Body of pancreas (tissue), 4 donors: ENCODE measurements at regions not wholly inside any gene's neighbourhood (a gene's known extent, or its start where the extent isn't known, plus 50 kb on each side); places are given as distances from the start of the nearest gene placed in this dataset.

Experiments used
- POLR2A ChIP-seq, 3 donors: fragments of 450-650 bp; IDR thresholded peaks; one replicate each; pipeline ENCODE4 v1.6.1; 2016; ENCODE audit warnings: antibody characterized with exemption in 3 of 3, mild to moderate bottlenecking in 2 of 3
- TF ChIP-seq, protein P1 (sequence below), 7 experiments: fragments of 450-650 bp in 4 of 7; fragments of 200-600 bp in 3 of 7; sonication (generic) in 3 of 7; IDR thresholded peaks; one replicate each; pipeline ENCODE4 v1.5.1; 2016 to 2019; ENCODE audit warnings: antibody characterized with exemption in 7 of 7

DNA sequence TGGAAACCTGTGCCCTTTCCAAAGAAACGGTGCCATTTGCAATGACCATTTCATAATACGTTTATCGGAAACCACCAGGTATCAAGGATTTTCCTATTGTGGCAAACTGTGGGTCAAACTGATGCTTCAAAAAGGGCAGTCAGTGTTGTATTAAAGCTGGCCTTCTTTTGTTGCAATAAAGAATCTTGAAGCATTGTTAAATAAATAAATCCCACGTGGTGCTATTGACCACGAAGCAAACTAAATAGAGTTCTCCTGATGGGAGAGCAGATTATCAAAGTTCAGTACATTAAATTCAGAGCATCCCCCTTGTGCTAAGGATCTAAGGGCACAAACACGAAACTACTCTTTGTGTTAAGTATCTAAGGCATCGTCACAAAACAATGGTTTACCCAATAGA lies 545.9 kb upstream of the MIR17HG start:
- TF ChIP-seq, protein P1, sequence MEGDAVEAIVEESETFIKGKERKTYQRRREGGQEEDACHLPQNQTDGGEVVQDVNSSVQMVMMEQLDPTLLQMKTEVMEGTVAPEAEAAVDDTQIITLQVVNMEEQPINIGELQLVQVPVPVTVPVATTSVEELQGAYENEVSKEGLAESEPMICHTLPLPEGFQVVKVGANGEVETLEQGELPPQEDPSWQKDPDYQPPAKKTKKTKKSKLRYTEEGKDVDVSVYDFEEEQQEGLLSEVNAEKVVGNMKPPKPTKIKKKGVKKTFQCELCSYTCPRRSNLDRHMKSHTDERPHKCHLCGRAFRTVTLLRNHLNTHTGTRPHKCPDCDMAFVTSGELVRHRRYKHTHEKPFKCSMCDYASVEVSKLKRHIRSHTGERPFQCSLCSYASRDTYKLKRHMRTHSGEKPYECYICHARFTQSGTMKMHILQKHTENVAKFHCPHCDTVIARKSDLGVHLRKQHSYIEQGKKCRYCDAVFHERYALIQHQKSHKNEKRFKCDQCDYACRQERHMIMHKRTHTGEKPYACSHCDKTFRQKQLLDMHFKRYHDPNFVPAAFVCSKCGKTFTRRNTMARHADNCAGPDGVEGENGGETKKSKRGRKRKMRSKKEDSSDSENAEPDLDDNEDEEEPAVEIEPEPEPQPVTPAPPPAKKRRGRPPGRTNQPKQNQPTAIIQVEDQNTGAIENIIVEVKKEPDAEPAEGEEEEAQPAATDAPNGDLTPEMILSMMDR (IDR thresholded peaks at IDR 0.05) = no peak
- no peak for TF ChIP-seq POLR2A (IDR thresholded peaks at IDR 0.05)
